HFF-Myc (cell line): ENCODE measurements at regions not wholly inside any gene's neighbourhood (a gene's known extent, or its start where the extent isn't known, plus 50 kb on each side); places are given as distances from the start of the nearest gene placed in this dataset.

Experiments
- DNase-seq: peaks from one replicate; pipeline ENCODE4 v3.0.0-alpha.2; 2011; ENCODE audit warnings: low read depth; ENCODE audit errors: extremely low read depth
- H3K4me3 ChIP-seq: replicated peaks from 2 replicates; pipeline ENCODE4 v1.5.1; 2011; ENCODE audit warnings: low read depth, mild to moderate bottlenecking, control low read depth, low read length
- CTCF ChIP-seq: IDR thresholded peaks from 2 replicates; pipeline ENCODE4 v1.5.1; 2012; ENCODE audit warnings: mild to moderate bottlenecking, low read depth, low read length, control low read depth; ENCODE audit errors: missing control alignments

GRCh38 chr11:92410526-92410925 is 185.9 kb downstream of the FAT3 start:
- no peak overlapping the region for H3K4me3 ChIP-seq
- DNase-seq, result no peak
- no peak for TF ChIP-seq CTCF

GRCh38 chr11:92411431-92411830 is 186.8 kb downstream of the FAT3 start:
- DNase-seq, result no peak

GRCh38 chr11:92413757-92414513 is 189.3 kb downstream of the FAT3 start:
- no peak for DNase-seq
- no peak for TF ChIP-seq CTCF
- no peak overlapping the region for H3K4me3 ChIP-seq

More at GRCh38 chr11:92411431-92411830, 186.8 kb downstream of the FAT3 start:
- no peak overlapping the region for H3K4me3 ChIP-seq
- no peak for TF ChIP-seq CTCF

GRCh38 chr11:92416971-92417725 is 192.5 kb downstream of the FAT3 start:
- TF ChIP-seq CTCF, result no peak
- H3K4me3 ChIP-seq, result no peak overlapping the region
- no peak for DNase-seq

GRCh38 chr11:92423115-92424034 is 198.8 kb downstream of the FAT3 start:
- no peak overlapping the region for H3K4me3 ChIP-seq
- no peak for TF ChIP-seq CTCF
- no peak for DNase-seq

- no peak for DNase-seq
- no peak overlapping the region for H3K4me3 ChIP-seq
- TF ChIP-seq CTCF, result no peak
Measured at GRCh38 chr11:92424281-92424680, 199.7 kb downstream of the FAT3 start.
